Ramos (cell line): ENCODE measurements at regions not wholly inside any gene's neighbourhood (a gene's known extent, or its start where the extent isn't known, plus 50 kb on each side); places are given as distances from the start of the nearest gene placed in this dataset.

Experiments
- in situ Hi-C: fragments of 300-500 bp; cut with MboI; formaldehyde crosslinking; loops from one replicate; pipeline ENCODE4 v1.14.3; 2022; ENCODE audit warnings: low sequenced_read_pairs; ENCODE audit not compliant: unreplicated experiment

DNA sequence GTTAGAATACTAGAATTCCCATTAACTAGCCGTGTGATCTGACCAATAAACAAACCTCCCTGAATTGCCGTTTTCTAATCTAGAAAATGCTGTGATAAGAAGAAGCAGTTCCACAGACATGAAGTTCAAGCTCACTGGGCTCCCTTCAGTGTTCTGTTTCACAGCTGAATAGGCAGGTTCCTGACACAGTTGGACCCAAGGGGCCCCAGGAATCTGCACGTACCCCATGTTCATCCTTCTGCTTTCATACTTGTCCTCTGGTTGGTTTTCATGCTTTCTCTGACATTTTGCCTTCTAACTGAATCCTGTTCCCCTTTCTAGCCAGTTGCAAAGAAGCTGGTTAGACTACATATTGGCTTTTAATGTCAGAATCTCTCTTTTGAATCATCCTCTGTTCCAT lies 374.1 kb upstream of the MAD2L1 start:
- in situ Hi-C loops: no loop called here

DNA sequence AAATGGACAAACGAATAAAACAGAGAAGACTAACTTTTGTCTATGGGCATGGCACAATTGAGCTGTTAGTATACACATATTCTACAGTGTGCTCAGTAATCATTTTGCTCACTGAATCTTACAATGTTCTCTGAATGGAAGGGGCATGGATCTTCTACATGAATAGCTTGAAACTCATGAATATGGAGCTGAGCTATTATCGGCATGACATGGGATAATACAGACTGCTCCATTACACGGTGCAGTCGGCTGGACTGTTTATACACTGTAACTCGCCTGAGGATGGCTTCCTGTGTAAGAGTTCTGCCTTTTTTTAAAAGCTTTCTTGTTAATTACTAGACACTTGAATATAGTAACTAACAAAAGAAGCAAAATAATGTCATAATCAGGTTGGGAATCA lies 368.5 kb upstream of the MAD2L1 start:
- in situ Hi-C loops: no loop called here

DNA sequence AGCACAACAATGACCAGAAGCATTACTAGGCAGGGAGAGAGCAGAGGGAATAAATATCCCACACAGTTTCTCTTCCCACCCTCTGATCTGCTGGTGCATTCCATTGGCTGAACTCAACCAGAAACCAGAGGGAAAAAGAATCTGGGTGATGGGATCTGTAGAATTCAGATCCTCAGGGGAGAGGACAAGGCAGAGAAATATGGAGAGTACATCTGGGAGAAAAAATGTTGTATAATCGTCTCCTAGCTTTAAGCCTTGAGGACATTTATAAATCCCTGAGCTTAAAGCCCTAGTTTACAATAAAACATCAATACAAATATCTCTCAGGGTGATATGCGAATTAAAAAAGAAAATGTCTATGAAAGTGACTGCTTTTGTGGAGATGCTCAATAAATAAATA lies 368.1 kb upstream of the MAD2L1 start:
- in situ Hi-C loops: no loop called here

DNA sequence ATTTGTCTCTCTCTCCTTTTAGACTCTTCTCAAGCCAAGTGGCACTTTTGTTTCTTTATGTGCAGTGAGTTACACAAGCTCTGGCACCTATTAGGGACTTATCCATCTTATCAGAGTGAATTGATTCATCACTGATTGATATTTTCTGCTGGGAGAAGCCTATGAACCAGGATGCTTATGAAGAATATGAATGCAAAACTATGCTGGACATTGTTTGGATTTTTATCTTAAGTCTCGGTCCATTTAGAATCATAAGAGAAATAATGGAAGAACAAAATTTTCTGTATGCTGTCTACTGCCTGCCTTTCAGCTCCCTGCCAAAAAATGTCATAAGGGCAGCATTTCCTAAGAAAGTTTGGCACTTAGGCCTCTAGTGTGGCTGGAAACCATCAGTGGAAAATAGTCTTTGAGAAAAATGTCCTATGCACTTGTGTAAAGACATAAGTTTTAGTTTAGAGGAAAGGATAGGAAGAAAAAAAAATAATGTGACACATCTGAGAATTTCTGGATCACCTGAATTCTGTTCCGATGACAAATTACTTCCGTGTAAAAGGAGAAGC lies 365.7 kb upstream of the MAD2L1 start:
- in situ Hi-C loops: no loop called here

DNA sequence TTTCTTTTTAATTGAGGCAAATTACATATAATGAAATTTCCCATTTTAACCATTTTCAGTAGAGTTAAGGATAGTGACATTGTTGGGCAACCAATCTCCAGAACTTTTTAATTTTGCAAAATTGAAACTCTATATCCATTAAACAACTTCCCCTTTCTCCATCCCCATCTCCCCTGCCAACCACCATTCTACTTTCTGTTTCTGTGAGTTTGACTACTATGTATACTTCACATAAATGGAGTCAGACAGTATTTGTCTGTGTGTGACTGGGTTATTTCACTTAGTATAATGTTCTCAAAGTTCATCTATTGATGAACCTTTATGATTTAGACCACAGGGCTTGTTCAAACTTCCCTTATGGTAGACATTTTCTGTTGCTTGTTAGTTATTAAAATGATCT lies 364.5 kb upstream of the MAD2L1 start:
- in situ Hi-C loops: no loop called here

DNA sequence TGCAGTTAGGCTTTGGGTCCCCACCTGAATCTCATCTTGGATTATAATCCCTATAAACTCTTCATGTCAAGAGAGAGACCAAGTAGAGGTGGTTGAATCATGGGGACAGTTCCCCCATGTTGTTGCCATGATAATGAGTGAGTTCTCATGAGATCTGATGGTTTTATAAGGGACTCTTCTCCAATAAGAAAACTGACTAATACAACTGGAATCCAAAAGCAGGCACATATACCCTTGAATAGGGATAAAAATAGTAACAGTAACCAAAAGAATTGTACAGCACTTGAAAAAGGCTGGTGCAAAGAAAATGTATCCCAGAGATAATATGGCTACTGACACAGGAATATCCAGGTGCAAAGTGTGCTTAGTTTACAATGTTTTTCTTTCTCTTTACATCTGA lies 351.5 kb upstream of the MAD2L1 start:
- in situ Hi-C loops: no loop called here

DNA sequence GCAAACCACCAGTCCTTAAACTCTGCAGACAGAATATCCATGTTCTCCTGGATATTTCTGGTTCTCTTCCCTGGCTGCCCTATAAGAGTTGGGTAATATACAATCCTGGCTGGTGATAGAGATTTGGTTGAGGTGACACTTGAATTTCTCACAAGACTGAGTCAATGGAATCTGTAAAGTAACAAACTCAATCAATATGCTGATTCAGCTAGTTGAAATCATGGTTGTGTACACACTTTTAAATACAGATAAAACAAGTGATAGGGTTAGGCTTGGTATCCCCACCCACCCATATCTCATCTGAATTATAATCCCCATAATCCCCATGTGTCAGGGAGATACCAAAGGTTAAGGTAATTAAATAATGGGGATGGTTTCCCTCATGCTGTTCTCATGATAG lies 349.2 kb upstream of the MAD2L1 start:
- in situ Hi-C loops: no loop called here

DNA sequence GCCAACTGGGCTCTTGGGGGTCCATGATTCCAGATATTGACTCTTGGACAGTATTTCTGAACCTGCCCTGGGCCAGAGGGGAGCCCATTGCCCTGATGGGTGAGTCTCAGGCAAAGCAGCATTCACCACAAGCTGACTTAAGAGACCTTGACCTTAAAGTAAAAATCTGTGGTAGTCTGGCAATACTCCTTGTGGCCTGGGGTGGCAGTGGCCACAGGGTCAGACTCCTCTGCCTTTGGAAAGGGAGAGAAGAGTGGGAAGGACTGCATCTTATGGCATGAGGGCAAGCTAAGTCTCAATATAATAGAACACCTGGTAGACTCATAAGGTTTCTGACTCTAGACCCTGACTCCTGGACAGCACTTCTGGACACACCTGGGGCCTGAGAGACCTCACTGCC lies 340.3 kb upstream of the MAD2L1 start:
- in situ Hi-C loops: no loop called here

DNA sequence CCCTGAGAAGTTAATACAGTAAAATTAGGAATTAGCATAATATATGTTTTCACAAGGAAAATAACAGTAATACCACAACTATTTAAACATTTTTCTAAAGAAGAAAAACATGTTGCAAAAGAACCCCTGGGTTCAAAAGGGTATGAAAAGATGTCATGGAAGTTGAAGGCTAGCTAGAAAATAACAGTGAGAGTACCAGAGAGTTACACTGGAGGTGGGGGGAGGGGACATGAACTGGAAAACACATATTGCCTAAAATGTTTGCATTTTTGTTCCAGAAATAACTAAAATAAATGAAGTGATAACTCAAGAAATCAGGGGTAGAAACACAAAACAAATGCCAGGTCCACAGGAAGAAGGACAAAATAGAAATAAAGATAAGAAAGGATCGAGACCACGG lies 336.6 kb upstream of the MAD2L1 start:
- in situ Hi-C loops: no loop called here

DNA sequence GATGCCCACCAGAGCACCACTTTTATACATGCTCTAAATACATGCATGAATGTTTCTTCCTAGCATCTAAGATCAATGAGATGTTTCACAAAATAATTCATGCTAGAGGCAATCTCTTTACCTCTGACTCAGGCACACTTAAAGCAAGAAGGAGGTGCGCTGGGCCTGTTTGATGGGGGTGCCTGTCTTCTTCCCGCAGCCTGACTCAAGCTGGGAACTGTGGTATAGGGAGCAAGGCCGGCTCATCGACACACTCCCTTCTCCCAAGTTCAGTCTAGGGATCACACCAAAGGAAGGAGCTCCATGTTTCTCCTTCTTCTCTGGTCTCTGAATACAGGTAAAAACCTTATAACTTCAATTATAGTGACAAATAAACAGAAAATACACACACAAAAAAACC lies 333.8 kb upstream of the MAD2L1 start:
- in situ Hi-C loops: no loop called here

DNA sequence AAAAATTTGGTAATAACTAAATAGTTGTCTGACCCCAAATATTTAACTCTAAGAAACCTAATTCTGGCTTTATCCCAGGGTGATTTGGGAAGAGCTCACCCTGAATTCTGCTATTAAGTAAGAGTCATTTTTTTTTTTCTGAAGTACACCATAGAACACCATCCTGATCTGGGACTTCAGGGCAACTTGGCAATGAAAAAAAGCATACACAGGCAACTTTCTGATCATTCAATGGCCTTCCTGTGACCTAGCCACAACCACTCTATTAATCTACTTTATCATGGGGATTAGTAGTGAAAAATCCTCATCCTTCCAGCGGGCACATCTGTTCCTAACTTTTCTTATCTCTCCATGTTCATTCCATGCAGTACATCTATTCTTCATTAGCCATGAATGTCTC lies 333.2 kb upstream of the MAD2L1 start:
- in situ Hi-C loops: no loop called here

DNA sequence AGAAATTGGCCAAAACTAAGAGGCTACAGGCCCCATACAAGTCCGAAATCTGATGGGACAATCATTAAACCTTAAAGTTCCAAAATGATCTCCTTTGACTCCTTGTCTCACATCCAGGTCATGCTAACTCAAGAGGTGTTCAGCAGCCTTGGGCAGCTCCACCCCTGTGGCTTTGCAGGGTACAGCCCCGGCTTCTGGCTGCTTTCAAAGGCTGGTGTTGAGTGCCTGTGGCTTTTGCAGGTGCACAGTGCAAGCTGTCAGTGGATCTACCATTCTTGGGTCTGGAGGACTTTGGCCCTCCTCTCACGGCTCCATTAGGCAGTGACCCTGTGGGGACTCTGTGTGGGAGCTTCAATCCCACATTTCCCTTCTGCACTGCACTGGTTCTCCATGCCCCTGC lies 329.1 kb upstream of the MAD2L1 start:
- in situ Hi-C loops: no loop called here

DNA sequence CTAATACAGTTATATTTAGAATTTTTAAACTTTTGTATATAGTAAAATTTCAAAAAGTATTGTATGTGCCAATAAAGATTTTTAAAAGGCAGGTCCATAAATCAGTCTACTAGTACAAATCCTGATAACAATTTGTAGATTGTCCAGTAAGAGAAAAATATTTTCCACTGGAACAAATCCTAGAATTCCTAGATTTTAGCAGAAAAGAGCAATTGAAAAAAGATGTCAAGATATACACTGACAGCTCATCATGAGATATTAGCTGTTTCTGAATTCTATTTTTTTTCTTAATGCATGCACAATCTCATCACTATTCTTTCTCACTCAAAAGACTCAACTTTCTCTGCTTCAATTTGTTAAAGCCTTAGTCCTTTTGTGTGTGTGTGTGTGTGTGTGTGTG lies 289.2 kb upstream of the MAD2L1 start:
- in situ Hi-C loops: no loop called here

DNA sequence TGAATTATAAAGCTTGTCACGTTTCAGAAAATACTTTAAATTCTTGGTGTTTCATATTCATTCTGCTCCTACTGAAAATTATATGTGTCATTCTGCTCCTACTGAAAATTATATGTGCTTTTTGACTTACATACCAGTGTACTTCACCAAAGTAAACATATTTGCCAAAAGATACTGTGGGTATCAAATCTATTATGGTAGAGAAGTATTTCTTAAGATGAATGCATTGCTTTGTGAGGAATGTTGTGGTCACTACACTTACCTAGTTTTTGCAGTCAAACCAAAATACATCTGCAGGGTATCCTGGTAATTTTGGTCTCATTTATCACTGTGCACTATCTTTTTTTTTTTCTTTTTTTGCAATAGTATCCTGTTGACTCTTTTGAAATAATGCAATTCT lies 287.7 kb upstream of the MAD2L1 start:
- in situ Hi-C loops: no loop called here

DNA sequence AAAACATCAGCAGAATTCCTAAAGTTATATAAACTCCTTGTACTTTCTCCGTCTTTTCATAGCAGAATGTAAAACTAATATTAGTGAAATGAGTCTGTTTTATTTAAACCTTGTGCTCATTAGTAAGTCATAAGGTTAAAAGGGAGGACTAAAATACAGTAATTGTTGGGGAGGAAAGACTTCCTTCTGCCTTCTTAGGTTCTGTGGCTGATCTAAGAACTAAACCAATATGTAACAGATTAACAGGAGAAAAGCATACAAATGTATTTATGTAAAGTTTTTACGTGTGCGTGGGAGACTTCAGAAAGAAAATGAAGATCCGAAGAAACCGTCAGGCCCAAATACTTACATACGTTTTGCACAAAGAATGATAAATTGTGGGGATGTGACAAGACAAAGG lies 286.6 kb upstream of the MAD2L1 start:
- in situ Hi-C loops: no loop called here

DNA sequence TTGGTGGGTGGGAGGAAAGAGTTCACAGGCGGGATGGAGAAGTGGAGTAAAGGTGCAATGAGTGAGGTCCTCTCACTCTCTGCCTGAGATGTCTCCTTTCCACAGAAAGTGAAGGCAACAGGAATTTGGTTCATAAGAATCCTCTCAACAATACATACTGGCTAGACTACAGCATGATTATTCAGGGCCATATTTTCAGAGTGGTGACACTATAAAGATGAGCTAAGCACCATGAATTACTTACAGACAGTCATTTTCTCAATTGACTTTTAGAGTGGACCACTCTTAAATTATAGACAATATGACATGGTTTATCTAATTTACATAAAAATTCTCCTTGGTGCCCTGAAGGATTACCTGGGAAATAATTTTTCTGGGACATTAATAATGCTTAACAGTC lies 286.1 kb upstream of the MAD2L1 start:
- in situ Hi-C loops: no loop called here

DNA sequence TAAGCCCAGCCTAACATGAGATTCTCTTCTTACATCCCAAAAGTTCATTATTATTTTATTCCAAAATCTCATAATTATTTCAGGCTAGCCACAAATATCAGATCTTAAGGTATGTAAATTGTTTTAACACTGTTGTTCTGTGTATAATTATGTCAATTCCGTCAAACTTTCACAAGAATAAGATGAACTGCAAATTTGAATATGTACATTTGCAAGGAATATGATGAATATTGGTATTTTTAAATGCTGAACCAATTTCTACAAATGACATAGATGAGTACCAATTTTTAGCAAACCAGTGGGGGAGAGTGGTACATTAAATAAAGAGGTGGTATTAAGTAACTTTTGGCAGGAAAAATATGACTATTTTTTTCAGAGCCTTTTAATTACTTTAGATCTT lies 282.3 kb upstream of the MAD2L1 start:
- in situ Hi-C loops: no loop called here

DNA sequence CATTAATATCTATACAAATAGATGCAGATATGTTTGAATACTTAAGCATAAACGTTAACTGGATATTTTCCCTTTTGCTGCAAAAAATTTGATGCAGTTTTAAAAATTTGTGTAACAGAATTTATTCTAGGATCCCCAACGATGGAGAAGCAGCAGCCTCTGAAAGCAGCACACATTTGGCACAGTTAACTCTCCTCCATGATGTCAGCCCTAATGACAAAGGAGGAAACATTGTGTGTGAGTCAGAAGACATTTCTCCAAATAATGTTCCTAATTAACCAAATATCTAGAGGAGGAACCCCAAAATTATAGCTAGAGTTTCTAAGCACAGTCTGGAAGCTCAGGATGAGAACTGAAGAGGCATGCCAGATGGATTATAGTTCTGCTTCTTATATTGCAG lies 281.9 kb upstream of the MAD2L1 start:
- in situ Hi-C loops: no loop called here

DNA sequence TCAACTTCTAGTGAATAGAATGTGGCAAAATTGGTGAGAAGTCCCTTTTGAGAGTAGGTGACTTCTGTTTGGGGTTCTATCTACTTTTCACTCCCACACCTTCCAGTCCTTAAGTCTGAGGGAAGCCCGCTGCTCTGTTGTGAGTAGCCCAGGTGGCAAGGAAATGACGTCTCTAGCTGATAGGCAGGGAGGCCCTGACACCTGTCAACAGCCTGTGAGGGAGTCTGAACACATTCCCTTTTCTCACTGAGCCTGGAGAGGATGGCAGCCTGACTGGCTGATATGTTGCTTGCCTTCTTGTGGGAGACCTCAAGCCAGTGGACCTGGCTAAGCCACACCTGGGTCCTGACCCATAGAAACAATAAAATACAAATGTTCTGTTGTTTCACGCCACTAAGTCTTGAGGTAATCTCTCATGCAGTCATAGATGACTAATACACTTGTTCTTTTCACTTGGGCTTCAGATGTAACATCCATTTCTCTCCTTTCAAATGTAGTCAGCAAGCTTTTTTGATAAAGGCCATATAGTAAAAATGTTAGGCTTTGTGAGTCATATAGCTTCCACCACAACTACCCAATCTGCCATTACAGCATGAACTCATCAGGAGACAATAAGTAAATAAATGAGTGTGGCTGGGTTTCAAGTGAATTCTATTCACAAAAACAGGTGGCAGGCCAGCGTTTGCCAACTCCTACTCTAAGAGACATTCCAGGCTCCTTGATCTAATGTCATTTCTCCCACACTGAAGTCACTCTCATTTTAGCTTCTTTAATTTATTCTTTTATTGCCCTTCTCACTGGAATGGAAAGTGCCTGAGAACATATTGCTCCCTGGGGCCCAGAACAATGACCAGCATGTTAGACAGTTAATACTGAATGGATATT lies 265.1 kb upstream of the MAD2L1 start:
- in situ Hi-C loops: no loop called here

DNA sequence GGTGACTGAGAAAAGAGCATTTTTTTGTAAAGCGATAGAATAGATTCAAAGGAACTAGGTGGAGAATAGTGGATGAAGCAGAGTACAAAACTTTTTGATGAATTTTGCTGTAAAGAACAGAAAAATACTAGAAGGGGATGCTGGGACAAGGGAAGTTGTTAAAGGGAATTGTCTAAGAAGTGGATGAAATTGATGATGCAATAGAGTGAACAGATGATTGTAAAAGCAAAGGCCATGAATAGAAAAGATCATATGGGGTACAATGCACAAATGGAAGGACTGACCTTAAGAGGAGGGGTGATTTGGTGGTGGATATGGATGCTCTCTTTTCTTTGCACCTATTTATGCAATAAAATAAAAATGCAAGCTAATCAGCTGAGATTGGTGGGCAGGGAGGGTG lies 262.7 kb upstream of the MAD2L1 start:
- in situ Hi-C loops: no loop called here

DNA sequence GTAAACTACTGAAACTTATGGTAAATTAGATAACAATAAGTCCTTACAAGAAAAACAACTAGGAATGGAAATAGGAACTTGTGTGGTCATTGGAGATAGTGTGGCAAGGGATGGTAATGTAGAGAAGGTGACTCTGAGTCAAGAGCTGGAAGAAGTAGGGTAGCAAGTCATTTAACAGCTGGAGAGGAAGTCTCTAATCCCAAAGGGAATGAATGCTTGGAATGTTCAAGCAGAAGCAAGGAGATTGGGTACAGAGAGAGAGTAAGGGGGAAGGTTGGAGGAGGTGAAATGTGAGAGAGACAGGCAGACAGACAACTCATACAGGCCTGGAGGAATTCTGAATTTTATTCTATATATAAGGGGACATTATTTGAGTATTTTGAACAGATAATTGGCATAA lies 260.6 kb upstream of the MAD2L1 start:
- in situ Hi-C loops: no loop called here

DNA sequence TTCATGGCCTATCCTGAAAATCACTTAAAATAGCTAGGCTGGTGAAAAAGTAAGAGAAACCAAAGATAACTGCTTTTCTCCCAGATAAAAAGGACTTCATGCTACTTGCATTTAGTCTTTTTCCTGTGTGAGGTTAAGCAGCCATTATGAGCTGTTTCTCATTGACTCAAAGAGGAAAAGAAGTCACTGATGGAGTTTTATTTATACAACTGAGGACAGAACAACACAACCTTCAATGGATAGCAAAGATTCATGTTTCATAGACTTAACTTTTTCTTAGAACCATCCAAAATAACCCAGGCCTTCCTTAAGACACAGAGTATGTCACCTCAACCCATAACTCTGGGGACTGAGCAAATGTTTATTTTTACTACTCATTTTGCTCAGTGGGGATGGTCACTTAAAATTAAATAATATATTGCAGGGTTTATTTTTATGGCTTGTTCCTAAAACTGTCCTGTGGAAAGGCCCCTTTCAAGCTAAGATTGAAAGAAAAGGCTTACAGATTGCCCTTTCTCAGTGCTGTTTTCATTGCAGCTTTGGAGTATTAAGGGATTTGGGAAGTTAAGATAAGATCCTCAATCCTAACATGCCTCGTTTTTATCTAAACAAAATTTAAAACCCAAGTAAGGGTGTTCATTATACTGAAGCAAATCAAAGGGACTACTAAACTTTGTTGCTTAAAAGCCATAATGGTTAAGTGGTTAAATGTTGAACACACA lies 252.6 kb upstream of the MAD2L1 start:
- in situ Hi-C loops: no loop called here
